Small intestine (tissue), 7 donors: ENCODE measurements at regions not wholly inside any gene's neighbourhood (a gene's known extent, or its start where the extent isn't known, plus 50 kb on each side); places are given as distances from the start of the nearest gene placed in this dataset.

Experiments
- DNase-seq, 2 donors: peaks; one replicate each; pipeline versions ENCODE4 v3.0.0 to v3.0.0-alpha.2; 2013
- FAIRE-seq: peaks from 2 replicates; lab custom pipeline; 2012; peaks lifted over from hg19 to GRCh38; lab: Jason Lieb, UNC
- H3K27ac ChIP-seq, 3 donors: one replicate each; pipeline ENCODE4 v1.5.1; 2013; ENCODE audit warnings: low read length in 2 of 3, mild to moderate bottlenecking in 2 of 3, control low read depth in 1 of 3, inconsistent platforms in 1 of 3, low read depth in 1 of 3, moderate library complexity in 1 of 3
- H3K27me3 ChIP-seq, 3 donors: one replicate each; pipeline ENCODE4 v1.6.1; 2013; ENCODE audit warnings: low read length in 3 of 3, inconsistent platforms in 1 of 3; ENCODE audit not compliant: control insufficient read depth in 3 of 3, insufficient read depth in 3 of 3
- H3K36me3 ChIP-seq, 3 donors: one replicate each; pipeline ENCODE4 v1.6.1; 2013; ENCODE audit warnings: low read length in 3 of 3, inconsistent platforms in 1 of 3, low read depth in 1 of 3, mild to moderate bottlenecking in 1 of 3, moderate library complexity in 1 of 3; ENCODE audit not compliant: control insufficient read depth in 3 of 3, insufficient read depth in 2 of 3
- H3K4me1 ChIP-seq, 3 donors: one replicate each; pipeline ENCODE4 v1.6.1; 2013; ENCODE audit warnings: low read length in 2 of 3, inconsistent platforms in 1 of 3, low read depth in 1 of 3, mild to moderate bottlenecking in 1 of 3, moderate library complexity in 1 of 3; ENCODE audit not compliant: control insufficient read depth in 3 of 3, insufficient read depth in 2 of 3
- H3K4me3 ChIP-seq, 3 donors: one replicate each; pipeline ENCODE4 v1.5.1; 2013; ENCODE audit warnings: low read length in 3 of 3, control low read depth in 1 of 3, inconsistent platforms in 1 of 3, low read depth in 1 of 3, mild to moderate bottlenecking in 1 of 3, moderate library complexity in 1 of 3
- H3K9me3 ChIP-seq, 2 donors: one replicate each; pipeline ENCODE4 v1.6.1; 2013; ENCODE audit warnings: low read depth in 1 of 2, low read length in 1 of 2; ENCODE audit not compliant: control insufficient read depth in 2 of 2, insufficient read depth in 1 of 2
- WGBS, 3 donors: extraction: QIAGEN DNeasy Blood & Tissue Kit; methylation state at CpG; one replicate each; pipeline ENCODE4 v1.1.7; 2013; 5-methylcytosine and 5-hydroxymethylcytosine counted together
- donor health status: healthy with polysubstance abuse.
- donor health status: control.
- donor health status: control.
- donor health status: Bipolar disorder and iron deficiency.
- donor health status: healthy.

DNA sequence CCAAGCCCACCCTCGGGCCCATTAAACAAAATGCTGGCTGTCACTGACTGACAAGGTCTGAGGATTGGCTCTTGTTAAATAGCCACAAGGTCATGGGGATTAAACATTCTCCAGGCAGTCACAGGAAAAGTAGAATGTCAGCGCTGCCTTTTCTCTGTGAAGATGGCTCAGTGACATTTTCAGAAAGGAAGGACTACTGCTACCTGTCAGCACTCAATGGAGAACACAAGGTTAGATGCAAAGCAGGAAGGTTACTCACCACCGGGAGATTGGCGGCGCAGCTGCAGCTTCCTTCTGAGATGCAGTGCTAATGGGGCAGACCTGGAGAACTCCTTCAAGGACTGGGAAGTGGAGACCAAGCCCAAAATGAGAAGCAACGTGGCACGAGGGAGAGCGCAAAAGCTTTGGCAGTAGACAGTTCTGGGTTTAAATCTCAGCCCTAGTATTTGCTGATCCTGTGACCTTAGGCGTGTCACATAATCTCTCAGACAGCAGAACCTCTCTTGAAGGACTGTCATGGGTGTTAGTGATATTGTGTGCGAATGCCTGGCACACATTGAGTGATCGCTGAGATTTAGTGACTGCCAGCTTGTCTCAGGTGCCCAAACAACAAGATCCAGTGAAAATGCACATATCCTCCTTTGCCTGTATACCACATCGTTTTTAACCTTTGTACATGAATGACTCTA, 213.1 kb upstream of the BOD1L1 start:
- 13 to 53% (median 36%) methylated on average over 12 of the region's 12 CpGs for WGBS, 3 donors
- no peaks in the 10 kb centered on the region for H3K27me3 ChIP-seq
- FAIRE-seq (no peak), DNase-seq (peak; percentile 61 to 62)
- H3K27ac ChIP-seq, result peak overlapping the region; percentile 15 to 81 (median 47)
- H3K4me1 ChIP-seq, result peaks cover 0 to 22% (median 0%) of the 10 kb centered on the region in 3 donors
- H3K4me3 ChIP-seq, result peak overlapping the region in 2 of 3 donors; percentile 30 to 34
- no peaks in the 10 kb centered on the region for H3K9me3 ChIP-seq
- no peaks in the 10 kb centered on the region for H3K36me3 ChIP-seq

DNA sequence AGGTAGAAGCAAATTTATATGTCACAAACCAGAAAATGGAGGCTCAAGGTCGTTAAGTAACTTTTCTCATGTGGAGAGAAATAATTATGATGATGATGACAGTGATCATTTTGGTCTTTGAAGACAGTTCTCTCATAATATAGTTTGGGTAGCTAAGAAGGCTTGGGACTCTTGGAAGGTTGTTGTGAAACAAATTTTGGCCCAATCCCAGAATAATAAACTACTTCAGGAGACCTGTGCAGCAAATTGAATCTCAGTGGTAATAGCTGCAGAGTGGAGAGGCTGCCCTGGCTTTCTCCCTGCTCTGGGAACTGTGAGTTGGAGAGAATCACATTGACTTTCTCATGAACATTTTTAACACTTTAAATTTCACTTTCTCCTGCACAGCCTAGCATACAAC, 217.2 kb upstream of the BOD1L1 start:
- WGBS, 3 donors, result 47 to 76% (median 68%) methylated on average over 1 of the region's 1 CpG
- H3K4me3 ChIP-seq, result no peak overlapping the region
- peaks cover 0 to 3% of the 10 kb centered on the region in 2 donors for H3K9me3 ChIP-seq
- DNase-seq, result peak in 1 of 2 donors; percentile 14
- H3K27ac ChIP-seq, result no peak overlapping the region
- FAIRE-seq, result no peak
- H3K36me3 ChIP-seq, result no peaks in the 10 kb centered on the region
- no peaks in the 10 kb centered on the region for H3K27me3 ChIP-seq
- peaks cover 0 to 14% (median 0%) of the 10 kb centered on the region in 3 donors for H3K4me1 ChIP-seq

DNA sequence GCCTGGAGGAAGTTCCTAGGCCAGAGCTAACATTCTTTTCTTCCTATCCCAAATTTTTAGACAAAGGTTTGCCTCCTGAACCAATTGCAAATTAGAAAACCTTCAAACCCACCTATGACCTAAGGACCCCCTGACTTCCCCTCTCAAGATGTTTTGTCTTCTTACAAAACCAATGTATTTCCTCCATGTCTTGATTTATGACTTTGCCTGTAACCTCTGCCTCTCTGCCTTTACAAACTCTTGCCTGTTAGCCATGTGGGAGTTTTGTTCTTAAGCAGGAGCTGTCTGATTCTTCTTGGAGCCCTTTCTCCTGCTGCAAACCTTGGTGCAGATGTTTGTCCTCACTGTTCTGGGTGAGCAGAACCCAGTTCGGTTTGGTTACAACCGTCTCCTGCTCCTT, 222.3 kb upstream of the BOD1L1 start:
- Histone ChIP-seq H3K4me3 (no peak overlapping the region), H3K27me3 (no peaks in the 10 kb centered on the region), H3K9me3 (peaks cover 0 to 3% of the 10 kb centered on the region in 2 donors), H3K27ac (no peak overlapping the region), H3K4me1 (no peaks in the 10 kb centered on the region), H3K36me3 (no peaks in the 10 kb centered on the region)
- no peak for DNase-seq
- WGBS, 3 donors, result 65 to 85% (median 83%) methylated on average over 2 of the region's 2 CpGs
- FAIRE-seq, result no peak

DNA sequence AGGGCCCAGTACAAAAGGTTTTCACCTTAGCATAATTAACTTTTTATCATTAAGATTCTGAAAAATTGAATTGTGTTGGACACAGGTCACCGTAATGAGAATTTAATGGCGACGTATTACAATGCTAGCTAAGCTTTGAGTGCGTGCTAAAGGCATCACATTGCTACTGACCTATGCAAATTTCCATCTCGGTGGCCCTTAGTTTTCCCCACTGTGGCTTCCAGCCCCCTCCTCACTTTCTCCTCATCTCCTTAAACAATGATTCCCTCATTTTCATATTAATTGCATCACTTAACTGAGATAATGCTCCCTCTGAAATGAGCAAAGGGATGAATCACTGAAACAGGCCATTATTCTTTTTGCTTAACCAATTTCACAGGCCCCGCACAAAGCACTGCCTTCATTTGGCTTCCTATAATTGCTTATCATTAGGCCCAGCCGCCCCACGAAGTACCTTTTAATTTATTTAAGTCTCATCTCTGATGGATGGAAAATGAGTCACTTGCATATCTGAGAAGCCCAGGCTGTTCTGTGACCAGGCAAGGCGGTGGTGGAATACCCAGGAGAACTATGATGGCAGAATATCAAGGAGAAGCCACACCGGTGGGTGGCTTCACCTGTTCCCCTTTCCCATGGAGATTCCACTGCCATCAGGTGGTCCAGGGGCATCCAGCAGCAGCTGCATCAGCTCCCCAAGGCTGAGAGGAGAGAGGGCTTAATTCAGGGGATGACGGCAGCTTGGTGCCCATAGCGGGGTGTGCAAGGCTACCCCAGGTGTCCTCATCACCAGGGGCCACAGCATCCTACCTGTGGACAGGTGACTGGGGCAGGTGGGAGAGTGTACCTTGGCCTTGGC, 223.8 kb upstream of the BOD1L1 start:
- no peak for DNase-seq
- H3K27me3 ChIP-seq, result no peaks in the 10 kb centered on the region
- no peak for FAIRE-seq
- peaks cover 0 to 9% (median 0%) of the 10 kb centered on the region in 3 donors for H3K4me1 ChIP-seq
- 80 to 83% (median 80%) methylated on average over 12 of the region's 12 CpGs for WGBS, 3 donors
- no peak overlapping the region for H3K27ac ChIP-seq
- no peak overlapping the region for H3K4me3 ChIP-seq
- no peaks in the 10 kb centered on the region for H3K36me3 ChIP-seq
- peaks cover 0 to 3% of the 10 kb centered on the region in 2 donors for H3K9me3 ChIP-seq

DNA sequence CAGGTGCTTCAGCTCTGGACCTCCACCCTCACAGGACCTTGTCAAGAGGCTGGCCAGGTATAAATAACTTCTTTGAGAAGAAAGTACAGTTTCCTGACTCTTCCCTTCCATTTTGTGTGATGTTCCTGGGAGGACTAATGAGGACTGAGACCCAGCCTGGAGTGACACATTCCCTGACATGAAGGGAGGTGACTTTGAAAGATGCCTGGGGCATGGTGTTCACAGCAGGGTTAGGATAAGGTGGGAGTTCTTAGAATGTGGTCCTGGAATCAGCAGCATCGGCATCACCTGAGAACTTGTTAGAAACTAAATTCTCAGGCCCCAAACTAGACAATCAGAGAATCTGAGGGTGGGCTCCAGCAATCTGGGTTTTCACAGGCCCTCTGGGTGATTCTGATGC, 224.9 kb upstream of the BOD1L1 start:
- H3K27ac ChIP-seq, result no peak overlapping the region
- 89 to 95% (median 91%) methylated on average over 1 of the region's 1 CpG for WGBS, 3 donors
- peaks cover 0 to 11% (median 0%) of the 10 kb centered on the region in 3 donors for H3K4me1 ChIP-seq
- H3K27me3 ChIP-seq, result no peaks in the 10 kb centered on the region
- no peaks in the 10 kb centered on the region for H3K36me3 ChIP-seq
- DNase-seq (no peak), FAIRE-seq (no peak)
- H3K4me3 ChIP-seq, result no peak overlapping the region
- H3K9me3 ChIP-seq, result peaks cover 0 to 3% of the 10 kb centered on the region in 2 donors

DNA sequence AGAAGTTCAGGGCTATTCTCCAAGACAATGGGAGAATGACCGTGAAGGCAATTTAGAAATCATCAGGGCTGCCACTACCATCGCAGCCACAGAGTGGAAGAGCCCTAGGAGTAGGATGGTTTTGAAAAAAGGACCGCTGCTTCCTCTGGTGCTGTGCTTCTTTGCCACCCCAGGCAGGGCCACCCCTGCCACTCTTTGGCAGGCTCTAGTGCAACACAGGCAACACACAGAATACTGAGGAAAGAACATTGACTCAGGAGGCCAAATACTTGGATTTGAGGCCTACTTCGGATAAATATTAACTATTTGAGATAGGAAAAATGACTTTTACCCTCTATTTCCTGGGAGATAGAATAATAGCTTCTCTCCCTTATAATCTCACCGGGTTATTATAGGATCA, 228.9 kb upstream of the BOD1L1 start:
- Histone ChIP-seq H3K27me3 (no peaks in the 10 kb centered on the region), H3K4me3 (no peak overlapping the region), H3K9me3 (no peaks in the 10 kb centered on the region), H3K4me1 (peaks cover 0 to 22% (median 2%) of the 10 kb centered on the region in 3 donors), H3K36me3 (no peaks in the 10 kb centered on the region), H3K27ac (peak overlapping the region; percentile 32 to 76 (median 71))
- FAIRE-seq, result peak; percentile 5
- DNase-seq, result peak; percentile 73 to 85
- 10 to 63% (median 35%) methylated on average over 5 of the region's 5 CpGs for WGBS, 3 donors

DNA sequence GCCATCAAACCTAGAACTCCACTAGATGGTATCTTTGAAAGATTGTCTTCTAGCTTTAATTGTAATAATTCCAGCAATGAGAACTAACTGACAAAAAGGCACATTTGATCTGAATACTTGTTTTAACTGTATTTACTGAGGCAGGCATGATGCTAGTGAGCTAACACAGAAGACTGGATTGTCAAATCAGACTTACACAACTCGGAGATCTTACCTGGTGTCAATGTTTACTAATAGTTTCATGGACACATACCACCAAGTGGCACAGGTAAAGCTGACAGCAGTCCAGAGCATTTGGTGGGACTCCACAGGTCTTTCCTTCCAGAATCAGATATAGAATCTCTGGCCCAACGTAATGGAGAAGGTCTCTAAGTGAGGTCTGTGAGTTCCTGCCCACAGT, 229.9 kb upstream of the BOD1L1 start:
- no peak for FAIRE-seq

DNA sequence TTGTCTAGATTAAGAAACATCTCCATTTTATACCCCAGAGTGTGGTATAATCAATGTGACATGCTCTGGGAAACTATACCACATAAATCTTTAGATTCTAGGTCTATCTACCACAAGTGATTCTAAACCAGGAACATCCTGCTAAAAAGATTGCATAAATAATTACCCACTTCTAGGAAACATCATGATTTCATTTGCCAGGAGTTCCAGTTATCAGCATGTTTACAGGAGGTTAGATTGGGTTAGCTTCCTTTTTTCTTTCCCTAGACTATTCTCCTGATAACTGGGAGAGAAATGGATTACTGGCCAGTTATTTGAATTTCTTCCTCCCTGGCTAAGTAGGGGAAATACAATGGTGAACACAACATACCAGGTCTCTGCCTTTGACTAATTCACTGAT, 230.3 kb upstream of the BOD1L1 start:
- no peak for FAIRE-seq
- peaks cover 0 to 22% (median 2%) of the 10 kb centered on the region in 3 donors for H3K4me1 ChIP-seq
- H3K36me3 ChIP-seq, result no peaks in the 10 kb centered on the region
- no peak overlapping the region for H3K4me3 ChIP-seq
- peaks cover 0 to 7% of the 10 kb centered on the region in 2 donors for H3K9me3 ChIP-seq
- peak overlapping the region in 2 of 3 donors; percentile 4 to 54 for H3K27ac ChIP-seq
- DNase-seq, result no peak
- no peaks in the 10 kb centered on the region for H3K27me3 ChIP-seq

More for the DNA sequence above, 229.9 kb upstream of the BOD1L1 start:
- H3K4me3 ChIP-seq, result no peak overlapping the region
- DNase-seq, result no peak
- H3K36me3 ChIP-seq, result no peaks in the 10 kb centered on the region
- H3K27me3 ChIP-seq, result no peaks in the 10 kb centered on the region
- H3K27ac ChIP-seq, result peak overlapping the region in 2 of 3 donors; percentile 4 to 54
- H3K9me3 ChIP-seq, result peaks cover 0 to 7% of the 10 kb centered on the region in 2 donors
- peaks cover 0 to 22% (median 2%) of the 10 kb centered on the region in 3 donors for H3K4me1 ChIP-seq
- WGBS, 3 donors, result 64 to 79% (median 64%) methylated on average over 2 of the region's 2 CpGs
